ENCODE measurements at regions not wholly inside any gene's neighbourhood (a gene's known extent, or its start where the extent isn't known, plus 50 kb on each side); places are given as distances from the start of the nearest gene placed in this dataset.

DNA sequence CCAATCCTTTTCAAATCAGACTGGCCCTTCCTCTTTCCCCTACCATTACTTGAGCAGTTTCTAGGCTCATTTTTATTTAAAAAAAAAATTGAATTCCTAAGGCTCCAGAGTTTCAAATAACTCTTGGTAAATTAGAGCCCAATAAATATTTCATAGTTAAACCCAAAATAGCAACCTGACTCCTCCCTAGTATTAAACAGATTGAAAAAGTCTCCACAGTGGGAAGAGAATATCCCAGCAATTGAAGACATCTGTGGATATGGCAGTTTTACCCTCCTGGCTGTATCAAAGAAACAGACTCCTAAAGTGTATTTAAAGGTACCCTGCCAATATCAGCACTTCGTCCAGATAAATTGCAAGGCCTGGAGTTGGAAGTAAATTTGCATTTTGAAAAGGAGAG, 52.7 kb upstream of the GDNF start:
- no peaks in the 10 kb centered on the region for H3K9me3 Mint-ChIP-seq
- H3K27me3 Mint-ChIP-seq: no peaks in the 10 kb centered on the region
- H3K4me3 Mint-ChIP-seq: no peak overlapping the region
- no peaks in the 10 kb centered on the region for H3K4me1 Mint-ChIP-seq
- CTCF ChIA-PET: no interaction called here
- no peak for DNase-seq
- no peak overlapping the region for H3K27ac Mint-ChIP-seq
- H3K36me3 Mint-ChIP-seq: no peaks in the 10 kb centered on the region

DNA sequence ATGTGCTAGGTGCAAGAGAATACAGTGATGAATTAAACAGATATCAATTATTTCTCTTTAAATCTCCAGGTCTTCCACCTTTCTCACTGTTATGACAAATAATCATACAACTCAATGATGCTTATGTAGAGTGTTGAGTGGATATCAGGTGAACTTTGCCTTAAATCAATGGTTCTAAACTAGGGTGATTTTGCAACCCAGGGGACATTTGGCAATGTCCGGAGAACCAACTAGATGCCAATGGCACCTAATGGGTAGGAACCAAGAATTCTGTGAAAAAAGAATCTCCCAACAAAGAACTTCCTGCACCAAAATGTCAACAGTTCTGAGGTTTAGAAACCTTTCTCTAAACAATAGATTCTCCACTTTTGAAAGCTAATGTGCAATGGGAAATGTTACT, 52.0 kb upstream of the GDNF start:
- H3K27ac Mint-ChIP-seq: no peak overlapping the region
- CTCF ChIA-PET: no interaction called here

DNA sequence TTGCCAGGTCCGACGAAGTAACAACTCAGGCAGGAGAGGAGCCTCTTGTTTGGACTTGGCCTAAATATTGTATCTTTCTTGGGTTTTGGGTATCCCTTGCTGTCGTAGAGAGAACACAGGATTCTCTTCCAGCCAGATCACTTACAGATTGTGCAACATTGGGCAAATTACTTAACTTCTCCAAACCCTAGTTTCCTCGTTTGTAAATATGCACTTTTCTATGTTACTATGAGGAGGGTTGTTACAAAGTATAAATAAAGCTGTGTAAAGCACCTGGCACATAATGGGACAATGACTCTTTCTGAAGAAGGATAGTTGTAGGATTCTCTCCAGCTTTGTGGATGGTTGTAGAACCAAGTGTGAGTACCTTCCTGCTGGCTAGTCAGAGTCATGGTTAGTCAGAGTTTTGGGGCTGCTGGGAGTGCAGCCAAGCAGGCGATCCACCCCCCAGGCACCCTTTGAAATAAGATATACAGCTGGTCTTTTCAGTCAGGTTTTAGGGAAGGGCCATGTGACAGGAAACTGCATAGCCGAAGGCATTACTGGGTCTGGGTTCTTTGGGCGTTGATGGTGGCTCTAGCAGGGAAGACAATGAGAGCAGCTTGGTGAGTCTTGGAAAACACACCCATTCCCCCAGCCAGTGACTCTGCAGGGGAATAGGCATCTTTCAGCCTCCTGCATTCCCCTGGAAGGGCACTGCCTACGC, 49.9 kb upstream of the GDNF start:
- Mint-ChIP-seq H3K4me3 (no peak overlapping the region), H3K4me1 (no peaks in the 10 kb centered on the region), H3K36me3 (no peaks in the 10 kb centered on the region), H3K27me3 (no peaks in the 10 kb centered on the region), H3K27ac (no peak overlapping the region), H3K9me3 (no peaks in the 10 kb centered on the region)
- CTCF ChIA-PET: interaction anchor here (0.6 kb wide), 1 partner anchor 174 kb away, joined by 3 read pairs; no protein-coding TSS in a partner anchor
- DNase-seq: no peak

More for the DNA sequence above, 52.0 kb upstream of the GDNF start:
- Mint-ChIP-seq H3K36me3 (no peaks in the 10 kb centered on the region), H3K4me3 (no peak overlapping the region), H3K27me3 (no peaks in the 10 kb centered on the region), H3K9me3 (no peaks in the 10 kb centered on the region), H3K4me1 (no peaks in the 10 kb centered on the region)
- no peak for DNase-seq

Measured in activated naive CD4-positive, alpha-beta T cell treated with anti-CD3 and anti-CD28 coated beads, Interleukin-2, amount 10 ng/mL, durations not matched to agents 7 days and 5 days (primary cell).